ENCODE measurements at regions not wholly inside any gene's neighbourhood (a gene's known extent, or its start where the extent isn't known, plus 50 kb on each side); places are given as distances from the start of the nearest gene placed in this dataset.

- TF ChIP-seq TAF1 (IDR thresholded peaks at IDR 0.05; ENCODE audit: borderline replicate concordance, low read depth, low read length) (no peak), POLR2AphosphoS5 (IDR thresholded peaks at IDR 0.05; ENCODE audit: low read depth, low read length) (no peak), POLR2A (IDR thresholded peaks at IDR 0.05; ENCODE audit: low read depth, low read length) (no peak)
- DNase-seq (ENCODE audit: insufficient read length) (no peak), FAIRE-seq (no peak)
Observed at GRCh38 chr2:173652767-173653431, 298.2 kb downstream of the CDCA7 start.

GRCh38 chr2:173653432-173653805 lies 298.7 kb downstream of the CDCA7 start:
- TF ChIP-seq POLR2AphosphoS5 (IDR thresholded peaks at IDR 0.05; ENCODE audit: low read depth, low read length) (no peak), POLR2A (IDR thresholded peaks at IDR 0.05; ENCODE audit: low read depth, low read length) (no peak), TAF1 (IDR thresholded peaks at IDR 0.05; ENCODE audit: borderline replicate concordance, low read depth, low read length) (no peak)
- DNase-seq (ENCODE audit: insufficient read length) (no peak), FAIRE-seq (no peak)

DNA sequence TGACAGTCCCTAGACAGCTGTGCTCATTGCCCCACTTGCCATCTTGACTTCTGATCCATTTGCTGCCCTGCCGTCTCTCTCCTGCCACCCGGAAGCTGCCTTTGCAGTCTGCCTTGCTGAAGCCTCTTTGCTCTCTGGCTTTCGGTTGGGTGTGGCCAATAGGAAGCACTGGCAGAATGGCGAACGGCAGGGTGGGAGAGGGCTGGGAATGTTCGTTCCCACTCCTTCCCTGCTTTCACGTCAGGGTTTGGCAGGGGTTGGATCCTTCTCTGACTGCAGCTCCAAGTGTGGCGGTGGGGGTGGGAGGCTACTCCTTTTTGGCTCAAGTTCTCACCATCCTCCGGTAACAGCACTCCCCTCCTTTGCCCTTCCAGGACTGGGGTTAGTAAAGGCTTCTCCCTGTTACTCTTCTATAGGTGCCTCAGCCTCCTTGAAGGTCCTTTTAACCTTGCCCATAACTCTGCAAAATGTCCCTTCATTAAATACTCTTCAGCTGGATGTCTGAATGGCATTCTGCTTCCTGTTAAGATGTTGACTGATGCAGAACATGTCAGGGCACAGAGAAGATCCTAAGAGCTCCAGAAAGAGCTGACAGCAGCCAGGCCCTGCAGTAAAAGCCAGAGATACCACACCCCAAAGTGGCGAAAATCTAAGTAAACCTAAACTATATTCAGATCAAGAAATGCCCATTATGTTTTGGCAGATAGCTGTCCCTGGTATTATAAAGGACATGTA lies 299.7 kb downstream of the CDCA7 start:
- no peak for DNase-seq (ENCODE audit: insufficient read length)
- no peak for FAIRE-seq
- TF ChIP-seq POLR2A (IDR thresholded peaks at IDR 0.05; ENCODE audit: low read depth, low read length) (no peak), TAF1 (IDR thresholded peaks at IDR 0.05; ENCODE audit: borderline replicate concordance, low read depth, low read length) (no peak), POLR2AphosphoS5 (IDR thresholded peaks at IDR 0.05; ENCODE audit: low read depth, low read length) (no peak)

DNA sequence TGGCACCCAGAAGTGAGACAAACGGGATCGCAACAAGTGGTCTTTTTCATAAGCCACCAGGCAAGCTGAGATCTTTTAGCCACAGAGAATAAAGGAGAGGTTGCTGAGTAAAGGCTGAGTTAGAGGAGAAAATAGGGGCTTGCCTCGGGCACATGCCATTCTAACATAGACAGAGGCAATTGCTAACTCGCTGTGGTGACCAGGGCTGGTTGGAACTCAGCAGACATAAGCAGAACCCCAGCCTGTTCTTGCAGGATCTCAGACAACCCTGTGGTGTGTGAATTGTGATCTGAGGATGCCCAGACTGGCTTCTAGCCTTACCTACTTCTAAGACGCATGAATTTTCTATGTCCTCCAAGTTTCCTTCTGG lies 300.2 kb downstream of the CDCA7 start:
- FAIRE-seq, result no peak
- TF ChIP-seq POLR2A (IDR thresholded peaks at IDR 0.05; ENCODE audit: low read depth, low read length) (no peak), POLR2AphosphoS5 (IDR thresholded peaks at IDR 0.05; ENCODE audit: low read depth, low read length) (no peak)
- DNase-seq (ENCODE audit: insufficient read length), result no peak

DNA sequence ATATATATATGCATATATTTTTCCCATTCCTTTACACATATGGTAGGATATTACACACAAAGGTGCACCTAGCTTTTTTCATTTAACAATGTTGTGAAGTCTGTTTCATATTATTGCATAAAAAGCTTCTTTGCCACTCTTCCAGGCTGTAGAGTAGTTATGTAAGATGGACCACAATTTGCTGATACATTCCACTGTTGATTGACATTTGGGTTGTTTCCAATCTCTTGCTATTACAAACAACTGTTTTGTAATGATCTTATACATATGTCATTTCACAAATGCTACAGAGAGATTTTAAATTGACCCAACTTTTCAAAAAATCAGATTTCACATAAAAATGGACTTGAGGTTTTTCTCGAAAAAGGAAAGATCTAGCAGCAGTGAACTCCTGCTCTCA lies 301.4 kb downstream of the CDCA7 start:
- TF ChIP-seq POLR2A (IDR thresholded peaks at IDR 0.05; ENCODE audit: low read depth, low read length) (no peak), TAF1 (IDR thresholded peaks at IDR 0.05; ENCODE audit: borderline replicate concordance, low read depth, low read length) (no peak), POLR2AphosphoS5 (IDR thresholded peaks at IDR 0.05; ENCODE audit: low read depth, low read length) (no peak)
- FAIRE-seq (no peak), DNase-seq (ENCODE audit: insufficient read length) (no peak)

DNA sequence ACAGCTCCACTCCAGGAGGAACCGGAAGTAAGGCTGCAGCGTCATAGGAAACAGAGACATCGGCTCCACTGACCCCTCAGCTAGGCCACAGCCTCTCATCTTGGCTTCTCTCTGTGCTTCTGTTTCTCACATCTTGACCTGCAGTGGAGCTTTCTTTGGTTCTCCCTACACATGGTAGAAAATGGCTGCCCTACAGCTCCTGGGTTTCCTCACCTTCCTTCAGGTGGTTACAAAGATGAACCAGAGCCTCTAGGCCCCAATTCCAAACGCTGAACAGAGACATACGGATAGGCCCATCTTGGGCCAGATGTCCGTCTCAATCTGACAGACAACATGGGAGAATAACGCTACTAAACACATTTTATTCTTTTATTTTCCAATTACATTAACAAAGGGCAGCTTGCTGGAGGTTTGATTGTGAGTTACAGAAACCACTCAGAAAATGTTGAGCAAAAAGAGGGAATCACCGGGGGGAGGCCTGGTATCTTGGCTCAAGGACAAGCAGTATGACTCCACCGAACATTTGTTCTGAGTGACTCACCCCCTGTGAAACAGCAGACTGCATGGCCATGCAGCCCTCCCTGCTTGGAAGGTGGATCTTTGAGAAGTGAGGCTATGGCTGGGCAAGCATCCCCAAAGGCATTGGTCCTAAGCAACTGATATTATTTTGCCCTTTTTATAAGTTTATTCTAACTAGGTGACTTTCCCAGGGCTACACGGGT lies 303.5 kb downstream of the CDCA7 start:
- FAIRE-seq (no peak), DNase-seq (ENCODE audit: insufficient read length) (no peak)
- no peak for TF ChIP-seq POLR2AphosphoS5 (IDR thresholded peaks at IDR 0.05; ENCODE audit: low read depth, low read length)
- no peak for TF ChIP-seq TAF1 (IDR thresholded peaks at IDR 0.05; ENCODE audit: borderline replicate concordance, low read depth, low read length)
- TF ChIP-seq POLR2A (IDR thresholded peaks at IDR 0.05; ENCODE audit: low read depth, low read length), result no peak

DNA sequence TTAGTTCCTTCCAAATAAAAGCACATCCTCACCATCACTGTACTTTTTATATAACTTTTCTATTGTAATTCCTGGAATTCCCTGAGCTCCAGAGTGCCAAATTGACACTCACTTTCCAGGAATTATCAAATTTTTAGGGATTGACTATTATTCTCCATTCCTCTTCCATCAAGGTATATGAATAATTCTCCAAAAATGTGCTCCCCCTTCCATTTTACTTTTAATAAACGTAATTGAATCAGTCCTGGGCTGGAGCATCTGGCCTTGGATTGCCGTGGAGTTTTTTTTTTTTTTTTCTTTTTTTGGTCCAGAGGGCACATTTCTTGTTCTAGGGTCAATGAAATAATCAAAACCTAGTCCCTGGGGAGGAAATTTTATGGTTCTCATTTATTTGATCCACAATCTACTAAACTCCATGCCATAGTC lies 304.3 kb downstream of the CDCA7 start:
- FAIRE-seq, result no peak
- no peak for DNase-seq (ENCODE audit: insufficient read length)
- TF ChIP-seq POLR2AphosphoS5 (IDR thresholded peaks at IDR 0.05; ENCODE audit: low read depth, low read length) (no peak), POLR2A (IDR thresholded peaks at IDR 0.05; ENCODE audit: low read depth, low read length) (no peak), TAF1 (IDR thresholded peaks at IDR 0.05; ENCODE audit: borderline replicate concordance, low read depth, low read length) (no peak)

- TF ChIP-seq POLR2AphosphoS5 (IDR thresholded peaks at IDR 0.05; ENCODE audit: low read depth, low read length), result no peak
- no peak for TF ChIP-seq TAF1 (IDR thresholded peaks at IDR 0.05; ENCODE audit: borderline replicate concordance, low read depth, low read length)
- no peak for TF ChIP-seq POLR2A (IDR thresholded peaks at IDR 0.05; ENCODE audit: low read depth, low read length)
- DNase-seq (ENCODE audit: insufficient read length) (no peak), FAIRE-seq (no peak)
Observed at GRCh38 chr2:173659509-173659908, 304.8 kb downstream of the CDCA7 start.

GRCh38 chr2:173661586-173661985 lies 303.6 kb downstream of the SP3 start:
- DNase-seq (ENCODE audit: insufficient read length), result no peak
- TF ChIP-seq POLR2AphosphoS5 (IDR thresholded peaks at IDR 0.05; ENCODE audit: low read depth, low read length), result no peak
- no peak for TF ChIP-seq TAF1 (IDR thresholded peaks at IDR 0.05; ENCODE audit: borderline replicate concordance, low read depth, low read length)
- TF ChIP-seq POLR2A (IDR thresholded peaks at IDR 0.05; ENCODE audit: low read depth, low read length), result no peak
- FAIRE-seq, result no peak

DNA sequence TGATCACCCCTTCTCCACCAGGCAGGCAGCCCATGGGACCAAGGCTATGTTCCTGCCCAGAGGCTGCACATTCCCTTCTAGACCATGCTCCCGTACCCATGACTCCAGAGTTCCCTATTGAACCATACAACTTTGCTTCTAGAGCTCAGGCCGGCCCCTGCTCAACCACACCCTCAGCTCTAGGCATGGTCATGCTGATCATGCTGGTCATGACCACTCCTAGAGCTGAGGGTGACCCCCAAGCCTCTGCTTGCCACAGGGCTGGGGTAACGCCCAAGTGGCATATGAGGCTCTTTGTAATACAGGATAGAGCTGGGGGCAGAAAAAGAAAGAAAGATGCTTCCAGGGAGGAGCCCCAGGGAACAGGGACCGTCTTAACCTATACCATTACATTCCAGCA lies 301.8 kb downstream of the SP3 start:
- TF ChIP-seq POLR2AphosphoS5 (IDR thresholded peaks at IDR 0.05; ENCODE audit: low read depth, low read length) (no peak), POLR2A (IDR thresholded peaks at IDR 0.05; ENCODE audit: low read depth, low read length) (no peak)
- FAIRE-seq, result no peak

GRCh38 chr2:173663835-173664512 lies 301.2 kb downstream of the SP3 start:
- FAIRE-seq (no peak), DNase-seq (ENCODE audit: insufficient read length) (no peak)
- TF ChIP-seq POLR2AphosphoS5 (IDR thresholded peaks at IDR 0.05; ENCODE audit: low read depth, low read length), result no peak
- no peak for TF ChIP-seq TAF1 (IDR thresholded peaks at IDR 0.05; ENCODE audit: borderline replicate concordance, low read depth, low read length)
- TF ChIP-seq POLR2A (IDR thresholded peaks at IDR 0.05; ENCODE audit: low read depth, low read length), result no peak

More for the DNA sequence above, 301.8 kb downstream of the SP3 start:
- DNase-seq (ENCODE audit: insufficient read length), result no peak

All from GM12892 (cell line).